Lower lobe of right lung (tissue), 2 donors: ENCODE measurements at regions not wholly inside any gene's neighbourhood (a gene's known extent, or its start where the extent isn't known, plus 50 kb on each side); places are given as distances from the start of the nearest gene placed in this dataset.

ENCODE experiments used
- ATAC-seq, 2 donors: fragments of 200-7000 bp; cut with Tn5 transposase; one replicate each; pipeline ENCODE4 v1.9.1; 2020 to 2022; ENCODE audit warnings: mild to moderate bottlenecking in 2 of 2, moderate library complexity in 2 of 2
- DNase-seq: peaks from one replicate; pipeline ENCODE4 v3.0.0-alpha.2; 2020
- H3K27ac ChIP-seq: fragments of 200-600 bp; one replicate; pipeline ENCODE4 v1.8.0; 2022
- H3K27me3 ChIP-seq: fragments of 200-600 bp; one replicate; pipeline ENCODE4 v1.8.0; 2022; ENCODE audit warnings: low read depth
- H3K36me3 ChIP-seq: fragments of 200-600 bp; one replicate; pipeline ENCODE4 v1.8.0; 2022; ENCODE audit warnings: mild to moderate bottlenecking
- H3K4me1 ChIP-seq: fragments of 200-600 bp; one replicate; pipeline ENCODE4 v1.8.0; 2022
- H3K4me3 ChIP-seq: fragments of 200-600 bp; one replicate; pipeline ENCODE4 v1.8.0; 2022; ENCODE audit warnings: mild to moderate bottlenecking
- H3K9me3 ChIP-seq: fragments of 200-600 bp; one replicate; pipeline ENCODE4 v1.8.0; 2022
- CTCF ChIP-seq: fragments of 200-600 bp; IDR thresholded peaks from one replicate; pipeline ENCODE4 v1.8.0; 2022; ENCODE audit warnings: antibody characterized with exemption, mild to moderate bottlenecking
- intact Hi-C: fragments of 100-400 bp; cut with DNase I; formaldehyde crosslinking; loops from one replicate; pipeline ENCODE4 v1.11.0; 2022
- donor health status: DM: no; HTN: yes; CAD: no; lungs with severe emphysema.

GRCh38 chr2:144328938-144329337 is 191.0 kb downstream of the ZEB2 start:
- TF ChIP-seq CTCF = no peak
- DNase-seq (no peak), ATAC-seq (no peak)
- Histone ChIP-seq H3K36me3 (no peaks in the 10 kb centered on the region), H3K4me1 (peaks cover 27% of the 10 kb centered on the region), H3K4me3 (no peak overlapping the region), H3K9me3 (no peaks in the 10 kb centered on the region), H3K27ac (no peak overlapping the region), H3K27me3 (no peaks in the 10 kb centered on the region)
- intact Hi-C loops = no loop called here

GRCh38 chr2:144326825-144327224 is 193.1 kb downstream of the ZEB2 start:
- intact Hi-C loops = no loop called here
- Histone ChIP-seq H3K27me3 (no peaks in the 10 kb centered on the region), H3K4me3 (no peak overlapping the region), H3K9me3 (no peaks in the 10 kb centered on the region), H3K27ac (no peak overlapping the region), H3K36me3 (no peaks in the 10 kb centered on the region), H3K4me1 (peaks cover 21% of the 10 kb centered on the region)
- no peak for ATAC-seq
- no peak for DNase-seq
- no peak for TF ChIP-seq CTCF

DNA sequence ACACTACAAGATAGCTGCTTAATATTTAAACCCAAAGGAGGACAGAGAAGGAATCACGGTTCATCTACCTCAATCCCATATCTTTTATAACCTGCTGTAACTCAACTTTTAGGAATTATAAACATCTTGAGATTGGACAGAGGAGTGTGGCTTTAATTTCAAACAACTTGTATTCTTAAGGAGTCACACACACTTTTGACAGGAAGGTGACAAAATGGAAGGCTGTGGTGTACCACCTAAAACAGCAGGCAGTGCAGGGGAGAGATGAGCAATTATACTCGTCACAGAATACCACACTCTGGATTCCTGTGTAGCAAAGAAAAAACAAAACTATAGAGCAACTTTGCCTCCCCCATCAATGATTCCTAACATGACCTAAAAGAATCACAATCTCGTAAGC is 194.8 kb downstream of the ZEB2 start:
- no peaks in the 10 kb centered on the region for H3K9me3 ChIP-seq
- no peak overlapping the region for H3K27ac ChIP-seq
- H3K4me1 ChIP-seq = peaks cover 20% of the 10 kb centered on the region
- intact Hi-C loops = no loop called here
- no peak for TF ChIP-seq CTCF
- ATAC-seq = peak; percentile 44 to 57
- no peaks in the 10 kb centered on the region for H3K27me3 ChIP-seq
- no peak for DNase-seq
- H3K4me3 ChIP-seq = no peak overlapping the region
- no peaks in the 10 kb centered on the region for H3K36me3 ChIP-seq

DNA sequence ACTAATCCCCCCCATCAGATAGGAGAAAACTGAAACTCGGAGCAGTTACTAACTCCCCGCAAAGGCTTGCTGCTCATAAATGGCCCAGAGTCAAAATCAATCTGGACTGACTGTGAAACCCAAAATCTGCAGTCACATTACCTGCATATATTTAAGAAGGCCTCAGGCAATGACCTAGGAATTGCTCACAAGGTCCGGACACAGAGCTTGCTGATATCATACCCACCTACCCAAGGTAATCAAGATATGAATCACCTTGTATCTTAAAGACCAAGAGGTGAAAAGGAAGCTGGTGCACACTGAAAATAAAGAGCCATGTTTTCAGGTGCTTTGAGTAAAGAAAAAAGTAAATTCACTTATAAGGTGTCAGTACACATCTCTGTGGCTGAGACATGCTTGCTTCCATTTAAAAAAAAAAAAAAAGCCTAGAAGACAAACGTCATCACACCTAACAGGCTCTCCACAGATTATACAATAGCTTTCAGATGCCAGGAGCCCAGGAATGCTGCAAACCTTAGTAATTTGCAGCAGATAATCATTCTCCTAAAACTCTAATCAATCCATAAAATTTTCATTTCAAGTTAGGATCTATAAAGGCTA is 195.4 kb downstream of the ZEB2 start:
- H3K4me3 ChIP-seq = no peak overlapping the region
- intact Hi-C loops = no loop called here
- no peaks in the 10 kb centered on the region for H3K27me3 ChIP-seq
- H3K27ac ChIP-seq = no peak overlapping the region
- no peaks in the 10 kb centered on the region for H3K9me3 ChIP-seq
- H3K36me3 ChIP-seq = no peaks in the 10 kb centered on the region
- DNase-seq = no peak
- H3K4me1 ChIP-seq = peaks cover 18% of the 10 kb centered on the region
- no peak for TF ChIP-seq CTCF
- ATAC-seq = no peak

DNA sequence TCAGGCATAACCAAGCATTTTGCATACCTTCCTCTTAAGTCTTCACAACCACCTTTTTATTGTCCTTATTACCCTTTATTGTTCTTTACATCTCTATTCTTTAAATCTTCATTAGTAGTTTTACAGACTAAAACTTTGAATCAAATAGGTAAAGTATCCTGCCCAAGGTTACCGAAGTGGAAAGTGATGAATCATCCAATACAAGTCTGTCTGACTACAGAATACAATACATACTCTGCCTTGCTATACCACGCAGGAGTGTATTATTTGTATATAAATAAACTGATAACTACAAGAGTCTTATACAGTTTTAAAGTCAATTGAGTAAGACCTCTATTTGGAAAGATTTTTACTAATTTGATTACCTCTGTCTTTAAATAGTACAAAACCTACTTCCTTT is 196.0 kb downstream of the ZEB2 start:
- H3K4me1 ChIP-seq = peaks cover 18% of the 10 kb centered on the region
- no peak overlapping the region for H3K27ac ChIP-seq
- no peak for TF ChIP-seq CTCF
- no peak overlapping the region for H3K4me3 ChIP-seq
- H3K9me3 ChIP-seq = no peaks in the 10 kb centered on the region
- H3K36me3 ChIP-seq = no peaks in the 10 kb centered on the region
- intact Hi-C loops = no loop called here
- H3K27me3 ChIP-seq = no peaks in the 10 kb centered on the region
- DNase-seq (no peak), ATAC-seq (no peak)

GRCh38 chr2:144322379-144322778 is 197.5 kb downstream of the ZEB2 start:
- ATAC-seq (no peak), DNase-seq (no peak)
- Histone ChIP-seq H3K4me3 (no peak overlapping the region), H3K9me3 (no peaks in the 10 kb centered on the region), H3K4me1 (peaks cover 18% of the 10 kb centered on the region), H3K36me3 (no peaks in the 10 kb centered on the region), H3K27me3 (no peaks in the 10 kb centered on the region), H3K27ac (no peak overlapping the region)
- no peak for TF ChIP-seq CTCF
- intact Hi-C loops = no loop called here
